GM21528 (cell line): ENCODE measurements at regions not wholly inside any gene's neighbourhood (a gene's known extent, or its start where the extent isn't known, plus 50 kb on each side); places are given as distances from the start of the nearest gene placed in this dataset.

Experiments used
- ATAC-seq: cut with Tn5 transposase; IDR thresholded peaks from one replicate; pipeline ENCODE4 v1.9.1; 2021; ENCODE audit warnings: mild to moderate bottlenecking, moderate library complexity; ENCODE audit not compliant: unreplicated experiment, low FRiP score

- no peak for ATAC-seq
Measured at GRCh38 chr2:2546046-2546445, 215.0 kb upstream of the MYT1L start.

DNA sequence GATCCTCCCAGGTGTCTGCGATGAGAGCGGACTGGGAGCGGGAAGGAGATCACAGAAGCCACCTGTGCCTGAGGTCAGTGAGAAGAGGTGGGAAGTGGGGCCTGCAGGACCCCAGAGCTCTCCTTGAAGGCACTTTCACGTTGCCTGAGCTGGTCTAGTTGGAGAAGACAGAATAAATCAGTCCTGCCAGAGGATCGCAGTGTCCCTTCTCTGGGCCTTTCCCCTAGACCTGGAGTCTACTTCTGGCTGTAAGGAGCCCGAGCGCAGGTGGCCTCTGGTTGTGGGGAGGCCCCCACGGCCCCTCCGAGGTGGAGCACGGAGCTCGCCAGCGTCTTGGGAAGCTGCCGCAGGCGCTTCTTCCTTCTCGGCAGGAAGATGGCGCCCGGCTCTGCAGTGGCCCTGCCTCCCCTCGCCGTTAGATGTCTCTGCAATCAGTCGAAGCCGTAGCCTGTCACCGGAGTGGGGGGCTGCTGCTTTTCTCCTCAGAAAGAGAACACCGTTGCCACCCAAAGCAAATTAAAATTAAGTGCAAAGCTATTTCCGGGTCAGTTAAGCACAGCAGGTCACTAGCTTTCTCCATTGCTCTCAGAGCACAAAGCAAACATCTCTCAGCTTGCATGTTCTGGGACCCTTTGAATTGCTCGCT is 212.0 kb upstream of the MYT1L start:
- no peak for ATAC-seq

DNA sequence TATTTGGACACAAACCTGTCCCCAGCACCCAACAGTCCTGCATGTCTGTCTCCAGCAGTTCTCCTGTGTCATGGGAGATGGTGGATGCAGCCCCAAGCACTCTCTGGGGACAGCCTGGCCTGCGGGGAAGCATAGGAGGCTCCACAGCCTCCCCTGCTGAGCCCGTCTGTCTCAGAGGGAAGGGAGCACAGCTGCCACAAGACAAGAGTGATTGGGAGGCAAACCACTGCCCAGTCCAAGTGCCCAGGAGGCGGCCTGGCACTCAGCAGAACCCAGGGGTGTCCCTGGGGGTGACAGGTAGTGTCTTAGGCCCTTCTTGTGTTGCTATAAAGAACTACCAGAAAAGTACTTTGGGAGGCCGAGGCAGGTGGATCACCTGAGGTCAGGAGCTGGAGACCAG is 211.2 kb upstream of the MYT1L start:
- no peak for ATAC-seq

DNA sequence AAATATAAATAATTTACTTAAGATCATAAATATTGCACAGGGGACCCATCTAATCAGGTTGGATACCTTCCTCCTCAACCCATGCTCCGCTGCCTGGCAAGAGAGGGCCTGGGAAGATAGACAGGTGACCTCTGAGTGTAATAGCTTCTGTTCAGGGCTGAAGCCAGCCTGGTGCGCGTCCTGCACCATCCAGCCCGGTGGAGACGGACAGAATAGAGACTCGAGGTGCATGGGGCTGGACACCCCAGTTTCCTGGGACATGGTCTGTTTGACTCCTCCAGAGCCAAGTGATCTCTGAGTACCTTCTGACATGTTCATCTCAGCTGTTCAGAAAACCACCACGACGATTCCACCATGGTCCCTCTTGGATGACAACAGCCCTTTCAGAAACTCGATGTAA is 209.3 kb upstream of the MYT1L start:
- no peak for ATAC-seq

- no peak for ATAC-seq
Measured at GRCh38 chr2:2536416-2537056, 205.5 kb upstream of the MYT1L start.

DNA sequence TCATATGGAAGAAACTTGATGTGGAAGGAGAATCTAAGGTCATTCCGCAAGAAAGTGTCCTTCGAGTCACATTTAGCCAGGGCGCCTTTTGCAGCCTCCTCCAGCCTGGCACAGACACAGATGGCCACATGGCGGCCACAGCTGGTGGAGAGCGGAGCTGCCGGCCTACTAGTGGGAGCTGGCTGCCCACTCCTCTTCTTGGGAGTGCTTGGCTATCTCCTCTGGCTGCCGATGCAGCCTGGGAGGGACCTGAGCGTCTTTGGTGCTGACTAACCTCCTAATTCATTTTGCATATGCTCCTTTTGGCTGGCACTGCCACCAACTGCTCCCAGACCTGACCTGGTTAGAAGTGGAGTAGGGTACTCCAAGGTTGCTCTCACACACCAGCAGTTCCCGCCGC is 199.3 kb upstream of the MYT1L start:
- no peak for ATAC-seq

- ATAC-seq = no peak
Measured at GRCh38 chr2:2528846-2529245, 197.8 kb upstream of the MYT1L start.

GRCh38 chr2:2527148-2527547 is 196.1 kb upstream of the MYT1L start:
- ATAC-seq = no peak

- no peak for ATAC-seq
Measured at GRCh38 chr2:2524348-2524941, 193.4 kb upstream of the MYT1L start.

GRCh38 chr2:2523461-2524347 is 192.6 kb upstream of the MYT1L start:
- no peak for ATAC-seq

GRCh38 chr2:2520401-2520811 is 189.3 kb upstream of the MYT1L start:
- ATAC-seq = no peak

GRCh38 chr2:2519381-2519780 is 188.3 kb upstream of the MYT1L start:
- no peak for ATAC-seq

GRCh38 chr2:2517399-2517798 is 186.3 kb upstream of the MYT1L start:
- no peak for ATAC-seq

DNA sequence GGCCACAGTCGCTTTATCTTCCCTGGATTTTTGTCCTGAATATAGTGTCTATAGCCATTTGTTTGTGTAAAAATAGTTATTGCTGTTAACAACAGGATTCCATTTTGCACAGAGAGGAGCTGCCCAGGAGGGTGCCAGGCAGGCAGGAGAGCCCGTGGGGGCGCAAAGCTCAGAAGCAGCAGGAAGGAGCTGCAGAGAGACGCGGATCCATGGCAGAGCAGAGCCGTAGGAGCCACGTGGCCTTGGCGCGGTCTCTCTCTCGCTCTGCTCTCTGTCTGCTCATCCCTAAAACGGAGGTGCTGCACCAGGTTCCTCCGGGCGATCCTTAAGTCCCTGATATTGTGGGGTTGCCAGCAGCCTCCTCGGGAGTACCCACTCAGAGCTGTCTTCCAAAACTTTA is 185.3 kb upstream of the MYT1L start:
- no peak for ATAC-seq

DNA sequence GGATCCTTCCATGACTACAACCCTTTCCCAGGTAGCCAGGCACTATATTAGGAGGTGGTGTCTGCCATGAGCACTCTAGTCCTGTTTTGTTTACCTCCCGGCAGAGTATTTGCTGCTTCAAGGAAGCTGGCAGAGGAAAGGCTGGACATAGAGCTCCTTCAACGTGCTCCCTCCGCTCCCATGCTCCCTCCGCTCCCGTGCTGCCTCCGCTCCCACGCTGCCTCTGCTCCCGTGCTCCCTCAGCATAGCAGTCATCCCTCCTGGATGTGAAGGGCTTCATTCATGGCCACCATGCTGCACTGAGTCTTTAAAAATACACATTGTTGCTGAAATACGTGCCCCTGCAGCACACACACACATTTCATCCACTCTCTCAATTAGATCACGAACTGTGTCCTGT is 181.9 kb upstream of the MYT1L start:
- no peak for ATAC-seq

- no peak for ATAC-seq
Measured at GRCh38 chr2:2507417-2507997, 176.4 kb upstream of the MYT1L start.

DNA sequence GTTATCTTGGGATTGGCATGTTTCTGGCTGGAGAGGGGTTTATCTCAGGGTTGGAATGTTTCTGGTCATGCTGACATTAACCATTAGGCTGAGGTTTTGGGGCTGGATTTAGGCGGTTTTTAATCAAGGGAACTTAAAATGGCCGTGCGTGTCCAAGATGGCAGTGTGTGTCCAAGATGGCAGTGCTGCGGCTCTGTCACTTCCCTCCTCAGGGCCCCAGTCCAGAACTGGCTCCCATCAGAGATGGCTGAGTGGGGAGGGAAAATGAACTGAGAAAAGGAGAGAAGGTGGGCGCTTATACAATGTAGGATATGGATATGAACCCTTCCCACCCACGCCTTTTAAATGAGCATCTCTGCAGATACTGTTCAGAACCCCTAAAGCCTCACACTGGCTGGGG is 175.5 kb upstream of the MYT1L start:
- no peak for ATAC-seq

GRCh38 chr2:2505604-2506003 is 174.5 kb upstream of the MYT1L start:
- no peak for ATAC-seq

DNA sequence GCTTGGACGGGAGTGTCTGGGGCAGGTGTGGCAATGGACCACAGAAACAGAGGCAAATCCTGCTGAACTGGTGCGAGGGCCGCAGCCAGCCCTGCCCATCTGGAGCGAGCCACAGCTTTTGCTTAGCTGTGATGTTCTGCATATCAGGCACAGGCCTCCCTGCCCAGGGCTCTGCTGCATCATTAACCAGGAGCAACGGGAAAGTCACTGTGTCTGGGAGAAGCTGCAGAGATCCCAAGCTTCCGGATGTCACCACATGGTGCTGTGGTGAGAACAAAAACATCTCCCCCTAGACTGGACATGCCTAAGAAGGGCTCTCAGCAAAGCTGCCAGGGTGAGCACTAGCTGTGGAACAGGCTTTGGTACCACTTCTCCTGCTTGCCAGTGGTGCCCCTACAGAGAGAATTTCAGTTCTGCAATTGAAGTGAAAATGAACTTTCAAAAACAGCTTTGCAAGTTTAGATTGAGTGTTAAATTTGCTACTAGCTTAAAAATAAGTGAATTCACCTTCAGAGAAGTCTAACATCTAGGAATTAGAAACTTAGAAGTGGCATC is 172.9 kb upstream of the MYT1L start:
- no peak for ATAC-seq

DNA sequence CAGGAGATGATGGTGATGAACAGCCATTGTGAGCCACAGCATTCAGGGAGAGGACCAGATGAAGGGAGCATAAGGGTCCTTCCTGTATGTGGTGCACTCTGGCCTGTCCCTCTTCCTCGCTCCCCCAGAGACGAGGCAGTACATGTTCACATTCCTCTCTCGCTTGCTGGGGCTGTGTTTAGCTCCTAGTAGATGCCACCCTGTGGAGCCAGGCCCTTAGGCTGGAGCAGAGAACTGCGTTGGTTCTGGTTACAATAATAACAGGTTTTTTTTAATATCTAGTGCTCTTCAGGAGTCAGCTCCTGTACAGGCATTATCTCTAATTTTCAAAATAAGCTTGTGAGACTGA is 171.1 kb upstream of the MYT1L start:
- no peak for ATAC-seq
